Fibroblast of the aortic adventitia (primary cell): ENCODE measurements at regions not wholly inside any gene's neighbourhood (a gene's known extent, or its start where the extent isn't known, plus 50 kb on each side); places are given as distances from the start of the nearest gene placed in this dataset.
"Not testable (repeated sequence)": the region's sequence is repeated elsewhere in the genome, so short reads cannot be mapped to it uniquely, and the experiment has no call there.

Experiments
- DNase-seq: peaks from one replicate; pipeline ENCODE4 v3.0.0-alpha.2; 2010; ENCODE audit warnings: low read depth
- H3K4me3 ChIP-seq: 2 replicates; pipeline ENCODE4 v1.5.1; 2011; ENCODE audit warnings: low read depth, mild to moderate bottlenecking, control low read depth, low read length, moderate library complexity
- TF ChIP-seq, protein P1 (sequence below): IDR thresholded peaks from 2 replicates; pipeline ENCODE4 v1.5.1; 2011; ENCODE audit warnings: mild to moderate bottlenecking, low read length, control low read depth, inconsistent platforms; ENCODE audit not compliant: insufficient read depth

GRCh38 chr13:63274772-63275171 lies 1859.1 kb upstream of the PCDH20 start:
- DNase-seq, result no peak
- no peak overlapping the region for H3K4me3 ChIP-seq
- TF ChIP-seq, protein P1, sequence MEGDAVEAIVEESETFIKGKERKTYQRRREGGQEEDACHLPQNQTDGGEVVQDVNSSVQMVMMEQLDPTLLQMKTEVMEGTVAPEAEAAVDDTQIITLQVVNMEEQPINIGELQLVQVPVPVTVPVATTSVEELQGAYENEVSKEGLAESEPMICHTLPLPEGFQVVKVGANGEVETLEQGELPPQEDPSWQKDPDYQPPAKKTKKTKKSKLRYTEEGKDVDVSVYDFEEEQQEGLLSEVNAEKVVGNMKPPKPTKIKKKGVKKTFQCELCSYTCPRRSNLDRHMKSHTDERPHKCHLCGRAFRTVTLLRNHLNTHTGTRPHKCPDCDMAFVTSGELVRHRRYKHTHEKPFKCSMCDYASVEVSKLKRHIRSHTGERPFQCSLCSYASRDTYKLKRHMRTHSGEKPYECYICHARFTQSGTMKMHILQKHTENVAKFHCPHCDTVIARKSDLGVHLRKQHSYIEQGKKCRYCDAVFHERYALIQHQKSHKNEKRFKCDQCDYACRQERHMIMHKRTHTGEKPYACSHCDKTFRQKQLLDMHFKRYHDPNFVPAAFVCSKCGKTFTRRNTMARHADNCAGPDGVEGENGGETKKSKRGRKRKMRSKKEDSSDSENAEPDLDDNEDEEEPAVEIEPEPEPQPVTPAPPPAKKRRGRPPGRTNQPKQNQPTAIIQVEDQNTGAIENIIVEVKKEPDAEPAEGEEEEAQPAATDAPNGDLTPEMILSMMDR, result no peak

DNA sequence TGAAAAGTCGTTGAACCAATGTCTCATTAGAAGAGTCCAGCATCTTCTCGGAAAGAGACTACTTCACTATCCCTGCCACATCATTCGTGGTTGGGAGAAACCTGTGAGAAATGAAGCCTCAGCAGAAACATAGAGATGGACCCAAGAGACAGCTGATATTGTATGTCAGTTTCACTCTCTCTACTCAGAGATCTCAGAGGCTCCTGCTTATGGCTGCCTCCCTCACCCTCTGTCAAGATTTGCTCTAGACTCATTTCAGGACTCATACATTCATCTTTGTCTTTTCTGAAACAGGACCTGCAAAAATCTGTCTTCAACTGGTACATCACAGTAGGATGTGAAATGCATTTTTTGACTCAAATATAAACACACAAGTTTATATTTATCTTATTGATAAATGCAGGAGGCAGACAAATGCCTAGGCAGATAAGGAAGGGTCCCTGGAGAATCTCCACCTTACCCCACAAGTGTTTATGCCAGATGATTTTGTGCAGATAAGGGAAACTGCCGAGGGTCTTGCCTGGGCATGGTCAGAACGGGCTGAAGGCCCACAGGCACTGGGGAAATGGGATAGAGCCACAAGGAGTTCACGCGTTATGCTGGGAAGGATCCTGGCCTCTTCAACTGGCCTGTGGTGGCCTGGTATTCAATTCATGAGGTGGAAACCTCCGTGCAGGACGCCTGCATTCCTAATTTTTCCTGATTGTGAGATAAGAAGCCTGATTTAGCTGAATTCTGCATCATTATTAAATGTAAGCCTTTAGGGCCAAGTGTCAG lies 1834.0 kb upstream of the PCDH20 start:
- TF ChIP-seq, protein P1, result no peak
- H3K4me3 ChIP-seq, result no peak overlapping the region
- no peak for DNase-seq

- H3K4me3 ChIP-seq, DNase-seq: not testable (repeated sequence)
Observed at GRCh38 chr13:63236667-63237396, 1821.2 kb upstream of the PCDH20 start.

DNA sequence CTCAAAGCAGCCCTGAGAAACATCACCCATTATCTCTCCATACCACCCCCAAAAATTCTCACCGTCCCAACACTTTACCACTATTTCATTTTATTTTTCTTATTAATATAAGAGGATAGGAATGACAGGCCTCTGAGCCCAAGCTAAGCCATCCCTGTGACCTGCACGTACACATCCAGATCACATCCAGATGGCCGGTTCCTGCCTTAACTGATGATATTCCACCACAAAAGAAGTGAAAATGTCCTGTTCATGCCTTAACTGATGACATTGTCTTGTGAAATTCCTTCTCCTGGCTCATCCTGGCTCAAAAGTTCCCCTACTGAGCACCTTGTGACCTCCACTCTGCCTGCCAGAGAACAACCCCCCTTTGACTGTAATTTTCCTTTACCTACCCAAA lies 1802.9 kb upstream of the PCDH20 start:
- DNase-seq, H3K4me3 ChIP-seq: not testable (repeated sequence)

- TF ChIP-seq, protein P1, result no peak
- H3K4me3 ChIP-seq, result no peak overlapping the region
- DNase-seq, result no peak
Observed at GRCh38 chr13:63209330-63210017, 1793.8 kb upstream of the PCDH20 start.

DNA sequence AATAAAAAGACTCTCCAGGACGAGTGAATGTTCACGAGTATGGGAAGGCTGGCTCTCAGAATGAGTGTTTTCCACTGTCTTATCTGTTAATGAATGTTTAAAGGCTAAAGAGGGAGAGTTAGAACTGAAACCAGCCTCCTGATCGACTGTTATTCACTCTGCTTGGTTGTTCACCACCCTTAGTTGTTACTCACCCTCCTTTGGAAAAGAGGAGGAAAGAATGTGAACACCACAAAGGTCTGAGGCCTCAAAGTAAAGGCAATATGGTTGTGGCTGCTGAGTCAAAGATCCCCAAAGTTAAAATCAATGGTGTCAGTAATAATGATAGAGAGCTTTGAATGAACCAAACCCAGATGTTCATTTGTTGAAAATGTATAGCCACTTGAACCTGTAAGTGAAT lies 1793.2 kb upstream of the PCDH20 start:
- DNase-seq, result no peak
- TF ChIP-seq, protein P1, result no peak
- H3K4me3 ChIP-seq, result no peak overlapping the region

DNA sequence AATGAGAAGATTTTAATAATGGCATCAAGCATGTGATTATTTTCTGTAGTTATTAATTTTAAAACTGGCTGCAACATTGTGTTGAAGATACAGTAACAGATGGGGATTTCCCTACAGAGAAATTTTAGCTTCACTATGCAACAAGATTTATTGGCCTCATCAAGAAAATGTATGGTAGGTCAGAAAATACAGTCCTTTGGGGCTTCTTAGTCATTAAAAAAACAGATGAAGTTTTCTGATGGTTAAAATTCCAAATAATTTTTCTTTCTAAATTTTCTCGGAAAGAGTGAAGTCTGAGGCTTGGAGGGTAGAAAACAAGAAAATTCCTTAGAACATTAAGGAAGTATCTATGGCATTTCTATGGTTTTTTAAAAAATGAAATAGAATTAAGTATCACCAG lies 1790.8 kb upstream of the PCDH20 start:
- TF ChIP-seq, protein P1, result no peak
- H3K4me3 ChIP-seq, result no peak overlapping the region
- no peak for DNase-seq
